SK-N-MC (cell line): ENCODE measurements at regions not wholly inside any gene's neighbourhood (a gene's known extent, or its start where the extent isn't known, plus 50 kb on each side); places are given as distances from the start of the nearest gene placed in this dataset.

Experiments used
- EZH2 ChIP-seq: fragments of 200-600 bp; sonication (generic); IDR thresholded peaks from one replicate; pipeline ENCODE4 v1.6.1; 2017; ENCODE audit warnings: antibody characterized with exemption
- POLR2AphosphoS5 ChIP-seq: IDR thresholded peaks from 2 replicates; pipeline ENCODE4 v1.6.1; 2012; ENCODE audit warnings: mild to moderate bottlenecking, low read depth, low read length, borderline replicate concordance

DNA sequence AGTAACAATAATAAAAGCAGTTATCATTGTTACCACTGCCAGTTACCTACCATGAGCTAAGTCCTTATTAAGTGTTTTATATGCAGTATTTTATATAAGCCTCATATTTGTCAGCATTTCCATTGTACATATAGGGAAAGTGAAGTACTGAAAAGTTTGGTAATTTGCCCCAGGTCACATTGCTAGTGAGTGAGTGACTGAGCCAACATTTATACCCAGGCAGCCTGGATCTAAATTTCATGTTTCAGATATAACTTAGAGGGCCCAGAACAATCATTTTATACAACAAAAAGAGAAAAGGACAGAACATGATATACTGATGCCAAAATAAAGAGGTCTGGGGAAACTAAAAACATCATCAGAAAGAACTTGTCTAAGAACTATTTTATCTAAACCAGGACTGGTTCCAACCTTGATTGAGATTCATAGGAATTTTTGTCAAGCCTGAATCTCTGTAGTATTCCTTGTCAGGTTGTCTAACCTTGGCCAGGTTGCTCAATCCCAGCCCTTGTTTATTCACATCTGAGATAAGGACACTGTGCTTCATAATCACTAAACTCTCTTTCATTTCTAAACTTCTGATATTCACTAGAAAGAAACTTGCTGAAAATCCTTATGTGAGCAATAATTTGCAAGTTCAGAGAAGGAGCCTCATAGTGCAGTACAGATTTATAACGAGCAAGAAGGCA lies 308.2 kb downstream of the IPMK start:
- TF ChIP-seq POLR2AphosphoS5, result no peak
- TF ChIP-seq EZH2, result no peak
